ENCODE measurements at regions not wholly inside any gene's neighbourhood (a gene's known extent, or its start where the extent isn't known, plus 50 kb on each side); places are given as distances from the start of the nearest gene placed in this dataset.

GRCh38 chr4:97110506-97110905, 1032.8 kb downstream of the STPG2 start:
- intact Hi-C loops (cut with micrococcal nuclease), result no loop called here
- H3K9me3 ChIP-seq (ENCODE audit: control insufficient read depth in 1 of 2, insufficient read depth in 1 of 2, low read depth in 1 of 2, low read length in 2 of 2), result no peaks in the 10 kb centered on the region
- ChIA-PET RAD21 (ENCODE audit: low non-redundant PET in 1 of 2, low total read pairs in 2 of 2, uncharacterized antibody in 2 of 2, unreplicated experiment in 2 of 2) (no interaction called here), CTCF (no interaction called here), POLR2A (no interaction called here)
- no peak overlapping the region for H3K9ac ChIP-seq (ENCODE audit: low read length)
- no peak overlapping the region for H3K4me3 ChIP-seq (replicated peaks in 1 of 2; ENCODE audit: low read depth in 1 of 2, low read length in 2 of 2)
- no peak for ATAC-seq
- H3K36me3 ChIP-seq (ENCODE audit: control insufficient read depth in 1 of 2, insufficient read depth in 2 of 2, low read length in 2 of 2), result no peaks in the 10 kb centered on the region
- H3K27me3 ChIP-seq (ENCODE audit: insufficient read depth, low read length), result no peaks in the 10 kb centered on the region
- no peak overlapping the region for H3K4me2 ChIP-seq (ENCODE audit: low read length)
- TF ChIP-seq EZH2 (IDR thresholded peaks at IDR 0.05), result no peak
- no peak for TF ChIP-seq CEBPB (IDR thresholded peaks at IDR 0.05; ENCODE audit: low read depth)
- TF ChIP-seq, protein P1, sequence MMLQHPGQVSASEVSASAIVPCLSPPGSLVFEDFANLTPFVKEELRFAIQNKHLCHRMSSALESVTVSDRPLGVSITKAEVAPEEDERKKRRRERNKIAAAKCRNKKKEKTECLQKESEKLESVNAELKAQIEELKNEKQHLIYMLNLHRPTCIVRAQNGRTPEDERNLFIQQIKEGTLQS (IDR thresholded peaks at IDR 0.05), result no peak
- no peak for TF ChIP-seq SIN3A (IDR thresholded peaks at IDR 0.05; ENCODE audit: low read depth)
- TF ChIP-seq ZNF274 (IDR thresholded peaks at IDR 0.05; ENCODE audit: low read depth, low read length), result no peak
- no peak for TF ChIP-seq EZH2phosphoT487 (IDR thresholded peaks at IDR 0.05; ENCODE audit: borderline replicate concordance)
- TF ChIP-seq, protein P2, sequence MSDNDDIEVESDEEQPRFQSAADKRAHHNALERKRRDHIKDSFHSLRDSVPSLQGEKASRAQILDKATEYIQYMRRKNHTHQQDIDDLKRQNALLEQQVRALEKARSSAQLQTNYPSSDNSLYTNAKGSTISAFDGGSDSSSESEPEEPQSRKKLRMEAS (IDR thresholded peaks at IDR 0.05), result no peak
- no peak for TF ChIP-seq REST (IDR thresholded peaks at IDR 0.05; ENCODE audit: low read depth)
- TF ChIP-seq JUND (IDR thresholded peaks at IDR 0.05), result no peak
- TF ChIP-seq, protein P3, sequence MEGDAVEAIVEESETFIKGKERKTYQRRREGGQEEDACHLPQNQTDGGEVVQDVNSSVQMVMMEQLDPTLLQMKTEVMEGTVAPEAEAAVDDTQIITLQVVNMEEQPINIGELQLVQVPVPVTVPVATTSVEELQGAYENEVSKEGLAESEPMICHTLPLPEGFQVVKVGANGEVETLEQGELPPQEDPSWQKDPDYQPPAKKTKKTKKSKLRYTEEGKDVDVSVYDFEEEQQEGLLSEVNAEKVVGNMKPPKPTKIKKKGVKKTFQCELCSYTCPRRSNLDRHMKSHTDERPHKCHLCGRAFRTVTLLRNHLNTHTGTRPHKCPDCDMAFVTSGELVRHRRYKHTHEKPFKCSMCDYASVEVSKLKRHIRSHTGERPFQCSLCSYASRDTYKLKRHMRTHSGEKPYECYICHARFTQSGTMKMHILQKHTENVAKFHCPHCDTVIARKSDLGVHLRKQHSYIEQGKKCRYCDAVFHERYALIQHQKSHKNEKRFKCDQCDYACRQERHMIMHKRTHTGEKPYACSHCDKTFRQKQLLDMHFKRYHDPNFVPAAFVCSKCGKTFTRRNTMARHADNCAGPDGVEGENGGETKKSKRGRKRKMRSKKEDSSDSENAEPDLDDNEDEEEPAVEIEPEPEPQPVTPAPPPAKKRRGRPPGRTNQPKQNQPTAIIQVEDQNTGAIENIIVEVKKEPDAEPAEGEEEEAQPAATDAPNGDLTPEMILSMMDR (IDR thresholded peaks at IDR 0.05 in 2 of 3, conservative IDR thresholded peaks at IDR 0.05 in 1 of 3; ENCODE audit: borderline replicate concordance in 1 of 3, insufficient read depth in 1 of 3, low read depth in 2 of 3, low read length in 2 of 3), result no peak
- no peak for TF ChIP-seq SP1 (IDR thresholded peaks at IDR 0.05; ENCODE audit: low read depth)
- H4K20me1 ChIP-seq (ENCODE audit: insufficient read depth), result no peaks in the 10 kb centered on the region
- BruUV-seq (replicated peaks), result no TSS peak
- no peaks in the 10 kb centered on the region for H3K9me2 ChIP-seq (ENCODE audit: insufficient read depth)
- no peaks in the 10 kb centered on the region for H3K4me1 ChIP-seq (ENCODE audit: control insufficient read depth in 1 of 2, insufficient read depth in 2 of 2, low read length in 2 of 2)
- no peaks in the 10 kb centered on the region for H3K79me2 ChIP-seq (ENCODE audit: insufficient read depth, low read length)
- no peak overlapping the region for H2AFZ ChIP-seq (ENCODE audit: low read depth, low read length, poor library complexity, severe bottlenecking)
- DNase-seq (ENCODE audit: low read depth, low spot score), result no peak
- H3K27ac ChIP-seq (ENCODE audit: low read depth, low read length), result no peak overlapping the region
